ENCODE measurements at regions not wholly inside any gene's neighbourhood (a gene's known extent, or its start where the extent isn't known, plus 50 kb on each side); places are given as distances from the start of the nearest gene placed in this dataset.

GRCh38 chr7:84784450-84784849 is 402.4 kb downstream of the SEMA3D start:
- no peak for DNase-seq (ENCODE audit: extremely low spot score, unreplicated experiment)
- H3K27ac Mint-ChIP-seq: no peak overlapping the region
- H3K9me3 Mint-ChIP-seq: no peaks in the 10 kb centered on the region
- H3K36me3 Mint-ChIP-seq: no peaks in the 10 kb centered on the region
- TF ChIP-seq, protein P1, sequence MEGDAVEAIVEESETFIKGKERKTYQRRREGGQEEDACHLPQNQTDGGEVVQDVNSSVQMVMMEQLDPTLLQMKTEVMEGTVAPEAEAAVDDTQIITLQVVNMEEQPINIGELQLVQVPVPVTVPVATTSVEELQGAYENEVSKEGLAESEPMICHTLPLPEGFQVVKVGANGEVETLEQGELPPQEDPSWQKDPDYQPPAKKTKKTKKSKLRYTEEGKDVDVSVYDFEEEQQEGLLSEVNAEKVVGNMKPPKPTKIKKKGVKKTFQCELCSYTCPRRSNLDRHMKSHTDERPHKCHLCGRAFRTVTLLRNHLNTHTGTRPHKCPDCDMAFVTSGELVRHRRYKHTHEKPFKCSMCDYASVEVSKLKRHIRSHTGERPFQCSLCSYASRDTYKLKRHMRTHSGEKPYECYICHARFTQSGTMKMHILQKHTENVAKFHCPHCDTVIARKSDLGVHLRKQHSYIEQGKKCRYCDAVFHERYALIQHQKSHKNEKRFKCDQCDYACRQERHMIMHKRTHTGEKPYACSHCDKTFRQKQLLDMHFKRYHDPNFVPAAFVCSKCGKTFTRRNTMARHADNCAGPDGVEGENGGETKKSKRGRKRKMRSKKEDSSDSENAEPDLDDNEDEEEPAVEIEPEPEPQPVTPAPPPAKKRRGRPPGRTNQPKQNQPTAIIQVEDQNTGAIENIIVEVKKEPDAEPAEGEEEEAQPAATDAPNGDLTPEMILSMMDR (conservative IDR thresholded peaks at IDR 0.05): no peak
- H3K27me3 Mint-ChIP-seq: no peaks in the 10 kb centered on the region
- H3K4me3 Mint-ChIP-seq: no peak overlapping the region
- H3K4me1 Mint-ChIP-seq (ENCODE audit: unreplicated experiment): peaks cover 10% of the 10 kb centered on the region

GRCh38 chr7:84783141-84783778 is 403.6 kb downstream of the SEMA3D start:
- DNase-seq (ENCODE audit: extremely low spot score, unreplicated experiment): no peak

GRCh38 chr7:84781838-84782237 is 405.0 kb downstream of the SEMA3D start:
- Mint-ChIP-seq H3K27ac (no peak overlapping the region), H3K36me3 (no peaks in the 10 kb centered on the region), H3K4me1 (ENCODE audit: unreplicated experiment) (peaks cover 10% of the 10 kb centered on the region), H3K4me3 (no peak overlapping the region), H3K27me3 (no peaks in the 10 kb centered on the region), H3K9me3 (no peaks in the 10 kb centered on the region)
- TF ChIP-seq, protein P1 (conservative IDR thresholded peaks at IDR 0.05): no peak
- no peak for DNase-seq (ENCODE audit: extremely low spot score, unreplicated experiment)

More at GRCh38 chr7:84783141-84783778, 403.6 kb downstream of the SEMA3D start:
- H3K4me3 Mint-ChIP-seq: no peak overlapping the region
- H3K9me3 Mint-ChIP-seq: no peaks in the 10 kb centered on the region
- H3K27ac Mint-ChIP-seq: no peak overlapping the region
- TF ChIP-seq, protein P1 (conservative IDR thresholded peaks at IDR 0.05): no peak
- H3K36me3 Mint-ChIP-seq: no peaks in the 10 kb centered on the region
- H3K4me1 Mint-ChIP-seq (ENCODE audit: unreplicated experiment): peaks cover 10% of the 10 kb centered on the region
- no peaks in the 10 kb centered on the region for H3K27me3 Mint-ChIP-seq

DNA sequence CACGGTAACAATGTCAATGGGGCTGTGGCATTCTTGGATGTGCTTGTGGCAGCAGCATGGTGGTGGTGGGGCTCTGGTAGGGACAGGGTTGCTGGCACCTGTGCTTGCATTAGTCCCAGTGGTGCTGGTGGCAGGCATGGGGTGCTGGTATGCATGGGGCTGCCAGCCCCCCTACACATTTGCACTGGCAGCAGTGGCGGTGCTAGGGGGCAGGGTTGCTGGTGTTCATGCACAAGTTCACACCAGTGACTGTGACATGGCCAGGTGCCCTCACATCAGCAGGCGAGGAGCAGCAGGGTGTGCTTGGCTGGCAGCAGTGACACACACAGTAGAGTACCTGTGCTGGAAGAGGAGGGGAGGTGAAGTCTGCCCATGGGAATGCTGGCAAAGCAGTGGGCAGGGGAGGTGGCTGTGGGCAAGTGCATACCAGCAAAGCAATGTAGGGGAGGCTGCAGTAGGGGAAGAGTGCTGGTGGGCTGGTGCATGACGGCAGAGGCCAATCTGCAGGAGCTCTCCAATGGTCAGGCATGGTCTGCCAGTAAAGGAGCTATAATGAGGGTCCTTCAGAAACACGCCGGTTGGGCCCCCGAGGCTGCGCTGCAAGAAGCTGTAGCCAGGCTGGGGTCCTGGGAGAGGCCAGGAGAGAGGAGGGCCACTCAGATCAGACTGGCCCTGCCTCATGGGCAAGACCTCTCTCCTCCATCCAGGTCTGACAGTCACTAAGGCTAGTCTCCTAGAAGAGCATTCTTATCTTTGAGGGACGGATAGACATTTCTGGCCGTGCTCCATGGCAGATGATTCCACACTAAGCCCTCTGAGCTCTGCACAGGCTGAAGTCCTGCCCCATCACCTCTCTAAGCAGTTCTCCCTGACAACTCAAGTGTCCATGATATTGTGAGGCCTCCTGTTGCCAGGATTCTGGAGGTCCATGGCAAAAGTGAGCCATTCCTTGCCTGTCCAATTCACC is 406.4 kb downstream of the SEMA3D start:
- H3K27me3 Mint-ChIP-seq: no peaks in the 10 kb centered on the region
- no peak overlapping the region for H3K27ac Mint-ChIP-seq
- no peak for DNase-seq (ENCODE audit: extremely low spot score, unreplicated experiment)
- H3K4me3 Mint-ChIP-seq: no peak overlapping the region
- TF ChIP-seq, protein P1 (conservative IDR thresholded peaks at IDR 0.05): no peak
- H3K36me3 Mint-ChIP-seq: no peaks in the 10 kb centered on the region
- H3K9me3 Mint-ChIP-seq: no peaks in the 10 kb centered on the region
- peaks cover 10% of the 10 kb centered on the region for H3K4me1 Mint-ChIP-seq (ENCODE audit: unreplicated experiment)

DNA sequence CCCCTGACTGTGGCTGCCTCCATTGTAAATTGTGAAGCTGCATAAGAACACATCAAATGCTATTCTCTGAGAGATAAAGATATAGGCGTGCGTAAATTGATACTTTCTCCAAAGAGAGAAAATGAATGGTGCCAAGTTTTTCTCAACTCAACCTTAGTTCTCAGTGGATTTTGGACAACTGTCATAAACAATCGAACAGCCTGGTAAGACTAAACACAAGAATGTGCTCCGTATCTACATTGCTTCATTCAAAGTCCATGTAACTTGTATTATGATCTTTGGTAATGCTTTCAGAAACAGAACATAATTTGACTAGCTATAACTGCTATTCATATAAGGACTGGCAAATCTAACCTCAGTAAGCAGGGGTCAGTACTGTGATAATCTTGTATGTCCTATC is 429.1 kb downstream of the SEMA3D start:
- no peaks in the 10 kb centered on the region for H3K36me3 Mint-ChIP-seq
- no peak for DNase-seq (ENCODE audit: extremely low spot score, unreplicated experiment)
- no peak overlapping the region for H3K4me3 Mint-ChIP-seq
- no peaks in the 10 kb centered on the region for H3K4me1 Mint-ChIP-seq (ENCODE audit: unreplicated experiment)
- peaks cover 7% of the 10 kb centered on the region for H3K9me3 Mint-ChIP-seq
- no peak overlapping the region for H3K27ac Mint-ChIP-seq
- TF ChIP-seq, protein P1 (conservative IDR thresholded peaks at IDR 0.05): no peak
- H3K27me3 Mint-ChIP-seq: no peaks in the 10 kb centered on the region

Measured in type B pancreatic cell (in vitro differentiated cells).